ENCODE measurements at regions not wholly inside any gene's neighbourhood (a gene's known extent, or its start where the extent isn't known, plus 50 kb on each side); places are given as distances from the start of the nearest gene placed in this dataset.
"Not testable (repeated sequence)": the region's sequence is repeated elsewhere in the genome, so short reads cannot be mapped to it uniquely, and the experiment has no call there.

DNA sequence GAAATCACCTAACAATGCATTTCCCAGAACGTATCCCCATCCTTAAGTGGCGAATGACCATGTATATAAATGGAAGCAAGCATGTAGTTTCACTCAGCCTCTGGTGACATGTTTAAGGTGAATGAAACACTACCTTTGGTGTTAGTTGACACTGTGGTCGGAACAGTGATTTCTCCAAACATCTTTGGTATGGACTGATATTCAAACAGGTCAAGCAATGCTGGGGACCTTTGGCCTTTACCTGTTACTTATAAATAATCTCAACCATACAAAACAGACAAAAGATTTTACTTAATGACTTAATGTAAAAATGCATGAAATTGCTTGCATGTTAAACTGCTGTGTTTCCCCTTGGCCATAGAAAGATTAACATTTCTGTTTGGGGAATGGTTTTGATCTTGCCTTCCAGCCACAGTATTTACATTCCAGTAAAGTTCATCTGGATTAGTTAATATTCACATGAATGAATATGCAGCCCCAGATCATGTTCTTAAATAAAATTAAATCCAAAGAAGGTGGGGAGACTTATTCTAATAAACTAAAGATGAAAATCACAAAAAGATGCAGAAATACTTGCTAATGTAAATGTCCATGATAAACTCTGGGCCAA, 74.4 kb upstream of the HES1 start:
- H3K4me3 ChIP-seq (replicated peaks in 1 of 2; ENCODE audit: low read depth in 2 of 2, low read length in 2 of 2): no peak overlapping the region
- no peak for TF ChIP-seq CTCF (IDR thresholded peaks at IDR 0.05; ENCODE audit: low read depth, low read length)
- no peak for DNase-seq (ENCODE audit: low read depth in 2 of 2)

DNA sequence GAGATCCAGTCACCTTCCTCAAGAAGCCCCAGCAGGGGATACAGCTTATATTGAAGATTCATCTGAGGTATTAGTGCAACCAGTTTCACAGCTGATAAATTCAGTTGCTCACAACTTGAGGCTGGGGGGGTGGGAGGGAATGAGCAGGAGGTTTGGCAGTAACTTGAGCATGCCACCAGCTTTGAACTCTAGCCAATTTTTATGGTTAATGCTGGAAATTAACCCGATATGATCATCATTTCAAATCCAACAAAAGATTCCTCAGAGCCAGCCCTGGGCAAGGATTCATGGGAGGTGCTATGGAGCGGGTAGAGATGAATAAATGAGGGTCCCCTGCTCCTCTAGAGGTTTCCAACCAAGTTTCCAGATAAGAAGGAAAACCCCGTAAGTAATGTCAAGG, 73.1 kb upstream of the HES1 start:
- no peak for TF ChIP-seq CTCF (IDR thresholded peaks at IDR 0.05; ENCODE audit: low read depth, low read length)
- DNase-seq (ENCODE audit: low read depth in 2 of 2): no peak

DNA sequence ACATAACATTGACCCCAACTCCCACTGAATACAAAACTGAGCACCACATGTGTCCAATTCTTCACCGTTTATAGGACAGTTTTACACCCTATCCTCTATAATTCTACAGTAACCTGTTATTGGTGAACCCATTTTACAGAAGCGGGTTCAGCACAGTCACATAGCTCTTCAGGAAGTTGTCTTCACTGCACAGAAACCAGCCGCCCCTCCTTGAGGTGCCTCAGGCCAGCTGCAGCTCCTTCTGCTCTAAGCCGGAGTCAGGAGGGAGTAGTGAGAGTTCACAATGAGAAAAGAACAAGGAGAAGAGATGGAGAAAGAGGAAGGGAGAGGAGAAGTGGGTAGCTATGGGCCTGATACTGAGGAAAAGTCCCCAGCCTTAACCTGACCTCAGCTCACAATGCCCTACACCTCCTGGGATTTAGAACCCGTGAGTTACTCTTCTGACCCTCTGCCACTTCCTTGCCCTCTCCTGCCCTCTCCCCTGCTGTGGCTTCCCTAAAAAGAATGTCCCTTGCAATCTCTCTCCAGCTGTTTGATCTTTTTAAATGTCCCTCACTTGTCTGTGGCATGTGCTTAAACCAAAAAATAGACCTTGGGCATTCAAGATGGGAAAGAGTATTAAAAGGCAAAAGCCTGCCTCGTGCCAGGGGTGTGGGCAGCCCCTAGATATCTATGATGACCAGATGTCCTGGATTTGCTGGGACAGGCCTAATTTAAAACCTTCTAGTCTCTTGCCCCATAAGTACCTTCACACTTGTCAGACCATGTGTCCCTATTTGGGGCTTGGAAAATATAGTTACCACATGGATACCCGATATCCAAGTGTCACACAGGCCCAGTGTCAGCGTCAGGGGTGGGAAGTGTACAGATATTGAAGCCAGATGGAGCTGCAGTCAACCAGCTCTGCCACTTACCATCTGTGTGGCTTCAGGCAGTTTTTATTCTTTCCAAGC, 71.3 kb upstream of the HES1 start:
- TF ChIP-seq CTCF (IDR thresholded peaks at IDR 0.05; ENCODE audit: low read depth, low read length): no peak
- DNase-seq (ENCODE audit: low read depth in 2 of 2): no peak
- no peak overlapping the region for H3K4me3 ChIP-seq (replicated peaks in 1 of 2; ENCODE audit: low read depth in 2 of 2, low read length in 2 of 2)

More for the DNA sequence above, 73.1 kb upstream of the HES1 start:
- no peak overlapping the region for H3K4me3 ChIP-seq (replicated peaks in 1 of 2; ENCODE audit: low read depth in 2 of 2, low read length in 2 of 2)

DNA sequence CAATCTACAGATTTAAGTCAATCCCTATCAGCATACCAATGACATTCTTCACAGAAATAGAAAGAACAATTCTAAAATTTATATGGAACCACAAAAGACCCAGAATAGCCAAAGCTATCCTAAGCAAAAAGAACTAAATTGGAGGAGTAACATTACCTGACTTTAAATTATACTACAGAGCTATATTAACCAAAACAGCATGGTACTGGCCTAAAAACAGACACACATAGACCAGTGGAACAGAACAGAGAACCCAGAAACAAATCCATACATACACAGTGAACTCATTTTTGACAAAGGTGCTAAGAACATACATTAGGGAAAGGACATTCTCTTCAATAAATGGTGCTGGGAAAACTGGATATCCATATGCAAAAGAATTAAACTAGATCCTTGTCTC, 68.6 kb upstream of the HES1 start:
- not testable (repeated sequence) for H3K4me3 ChIP-seq (replicated peaks in 1 of 2; ENCODE audit: low read depth in 2 of 2, low read length in 2 of 2); DNase-seq (ENCODE audit: low read depth in 2 of 2)

- no peak for TF ChIP-seq CTCF (IDR thresholded peaks at IDR 0.05; ENCODE audit: low read depth, low read length)
- DNase-seq (ENCODE audit: low read depth in 2 of 2): peak in 1 of 2 donors; percentile 36
- no peak overlapping the region for H3K4me3 ChIP-seq (replicated peaks in 1 of 2; ENCODE audit: low read depth in 2 of 2, low read length in 2 of 2)
Observed at GRCh38 chr3:194067949-194068362, 68.0 kb upstream of the HES1 start.

DNA sequence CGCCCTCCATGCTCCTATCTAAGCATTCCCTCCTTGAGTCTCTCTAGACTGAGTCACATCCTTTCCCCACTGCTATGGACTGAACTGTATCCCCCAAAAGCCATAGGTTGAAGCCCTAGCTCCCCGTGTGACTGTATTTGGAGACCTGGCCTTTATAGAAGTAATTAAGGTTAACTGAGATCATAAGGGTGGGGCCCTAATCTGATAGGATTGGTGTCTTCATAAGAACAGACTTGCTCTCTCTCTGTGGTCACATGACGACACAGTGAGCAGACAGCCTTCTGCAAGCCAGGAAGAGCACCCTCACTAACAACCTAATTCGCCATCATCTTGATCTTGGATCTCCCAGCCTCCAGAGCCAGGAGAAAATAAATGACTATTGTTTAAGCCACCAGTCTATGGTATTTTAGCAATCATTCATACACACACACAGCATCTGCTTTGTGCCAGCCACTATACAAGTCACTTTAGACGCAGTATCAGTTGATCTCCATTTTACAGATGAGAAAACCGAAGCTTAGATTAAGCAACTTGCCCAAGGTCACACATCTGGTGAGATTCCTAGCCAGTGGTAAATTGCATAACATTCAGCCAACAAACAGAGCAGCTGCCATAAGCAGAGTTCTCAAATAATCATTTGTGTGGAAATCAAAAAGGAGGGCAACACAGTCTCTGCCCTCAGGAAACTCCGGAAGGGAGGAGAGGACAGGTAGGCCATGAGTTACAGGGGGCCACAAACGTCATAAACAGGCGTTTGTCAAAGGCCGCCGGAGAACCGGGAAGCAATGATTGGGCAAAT, 66.3 kb upstream of the HES1 start:
- peak; percentile 49 to 63 for DNase-seq (ENCODE audit: low read depth in 2 of 2)
- no peak for TF ChIP-seq CTCF (IDR thresholded peaks at IDR 0.05; ENCODE audit: low read depth, low read length)
- no peak overlapping the region for H3K4me3 ChIP-seq (replicated peaks in 1 of 2; ENCODE audit: low read depth in 2 of 2, low read length in 2 of 2)

DNA sequence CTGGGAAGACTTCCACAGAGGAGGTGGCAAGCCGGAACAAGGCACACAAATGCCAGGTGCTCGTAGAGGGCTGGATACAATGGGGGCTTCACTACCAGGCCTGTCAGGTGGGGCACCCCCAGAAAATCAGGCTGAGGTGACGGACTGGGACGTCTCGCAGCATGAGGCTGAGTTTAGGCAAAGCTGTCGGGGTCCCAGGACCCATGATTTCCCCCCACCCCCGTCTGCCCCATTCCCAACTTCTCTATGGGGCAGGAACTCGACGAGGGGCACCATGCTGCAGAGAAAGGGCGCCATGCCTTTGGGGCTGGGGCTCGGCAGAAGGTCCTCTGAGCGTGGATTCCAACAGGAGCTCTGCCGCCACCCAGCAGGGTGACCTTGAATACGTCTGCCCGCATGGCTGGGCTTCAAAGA, 65.7 kb upstream of the HES1 start:
- no peak for DNase-seq (ENCODE audit: low read depth in 2 of 2)
- no peak for TF ChIP-seq CTCF (IDR thresholded peaks at IDR 0.05; ENCODE audit: low read depth, low read length)
- H3K4me3 ChIP-seq (replicated peaks in 1 of 2; ENCODE audit: low read depth in 2 of 2, low read length in 2 of 2): peak overlapping the region; percentile 39 to 52
